ENCODE measurements at regions not wholly inside any gene's neighbourhood (a gene's known extent, or its start where the extent isn't known, plus 50 kb on each side); places are given as distances from the start of the nearest gene placed in this dataset.
"Not testable (repeated sequence)": the region's sequence is repeated elsewhere in the genome, so short reads cannot be mapped to it uniquely, and the experiment has no call there.

GRCh38 chr6:37569317-37569716, 69.6 kb upstream of the CCDC167 start:
- H3K4me1 ChIP-seq = peaks cover 0 to 7% (median 3%) of the 10 kb centered on the region in 4 donors
- H3K36me3 ChIP-seq = no peaks in the 10 kb centered on the region
- TF ChIP-seq CTCF (IDR thresholded peaks at IDR 0.05) = no peak
- no peak for TF ChIP-seq EP300 (IDR thresholded peaks at IDR 0.05; ENCODE audit: low read depth)
- no peak for TF ChIP-seq POLR2AphosphoS5 (IDR thresholded peaks at IDR 0.05)
- TF ChIP-seq POLR2A (IDR thresholded peaks at IDR 0.05) = no peak
- in situ Hi-C loops (cut with MboI; ENCODE audit: low pct_ligation_motif_present in 1 of 4, low pct_unique_long_range_greater_than_20kb in 1 of 4, low sequenced_read_pairs in 3 of 4) (no loop called here), intact Hi-C loops (cut with DNase I; ENCODE audit: low total_unique reads) (loop anchor here (5.0 to 10.0 kb wide), 3 partner anchors 85 to 245 kb away; no protein-coding TSS in a partner anchor)
- H3K27me3 ChIP-seq = peaks cover 53% of the 10 kb centered on the region
- no peak overlapping the region for H3K27ac ChIP-seq
- WGBS, 2 donors (ENCODE audit: low coverage in 1 of 2) = 60 to 86% methylated on average over 1 to 4 of the region's 4 CpGs
- no peak overlapping the region for H3K4me3 ChIP-seq
- DNase-seq = no peak
- no peaks in the 10 kb centered on the region for H3K9me3 ChIP-seq

- Histone ChIP-seq H3K4me1 (peaks cover 0 to 7% (median 3%) of the 10 kb centered on the region in 4 donors), H3K27me3 (peaks cover 63% of the 10 kb centered on the region), H3K27ac (no peak overlapping the region), H3K9me3 (no peaks in the 10 kb centered on the region), H3K36me3 (no peaks in the 10 kb centered on the region), H3K4me3 (no peak overlapping the region)
- in situ Hi-C loops (cut with MboI; ENCODE audit: low pct_ligation_motif_present in 1 of 4, low pct_unique_long_range_greater_than_20kb in 1 of 4, low sequenced_read_pairs in 3 of 4) = no loop called here
- intact Hi-C loops (cut with DNase I; ENCODE audit: low total_unique reads) = loop anchor here (5.0 to 10.0 kb wide), 3 partner anchors 82 to 242 kb away; no protein-coding TSS in a partner anchor
- 60 to 79% methylated on average over 1 to 3 of the region's 3 CpGs for WGBS, 2 donors (ENCODE audit: low coverage in 1 of 2)
- DNase-seq = no peak
- TF ChIP-seq EP300 (IDR thresholded peaks at IDR 0.05; ENCODE audit: low read depth) = no peak
- TF ChIP-seq CTCF (IDR thresholded peaks at IDR 0.05) = no peak
- TF ChIP-seq POLR2AphosphoS5 (IDR thresholded peaks at IDR 0.05) = no peak
- TF ChIP-seq POLR2A (IDR thresholded peaks at IDR 0.05) = no peak
Observed at GRCh38 chr6:37566950-37567349, 67.3 kb upstream of the CCDC167 start.

GRCh38 chr6:37566111-37566949, 66.6 kb upstream of the CCDC167 start:
- in situ Hi-C loops (cut with MboI; ENCODE audit: low pct_ligation_motif_present in 1 of 4, low pct_unique_long_range_greater_than_20kb in 1 of 4, low sequenced_read_pairs in 3 of 4) = no loop called here
- TF ChIP-seq EP300 (IDR thresholded peaks at IDR 0.05; ENCODE audit: low read depth) (no peak), CTCF (IDR thresholded peaks at IDR 0.05) (peak; percentile 77 to 85 (median 79))

GRCh38 chr6:37565267-37566110, 65.8 kb upstream of the CCDC167 start:
- no peaks in the 10 kb centered on the region for H3K36me3 ChIP-seq
- TF ChIP-seq POLR2A (IDR thresholded peaks at IDR 0.05) (no peak), CTCF (IDR thresholded peaks at IDR 0.05) (no peak), POLR2AphosphoS5 (IDR thresholded peaks at IDR 0.05) (no peak), EP300 (IDR thresholded peaks at IDR 0.05; ENCODE audit: low read depth) (no peak)
- no peak overlapping the region for H3K27ac ChIP-seq
- WGBS, 2 donors (ENCODE audit: low coverage in 1 of 2) = 26 to 51% methylated on average over 5 to 15 of the region's 17 CpGs
- in situ Hi-C loops (cut with MboI; ENCODE audit: low pct_ligation_motif_present in 1 of 4, low pct_unique_long_range_greater_than_20kb in 1 of 4, low sequenced_read_pairs in 3 of 4) (no loop called here), intact Hi-C loops (cut with DNase I; ENCODE audit: low total_unique reads) (loop anchor here (5.0 to 10.0 kb wide), 3 partner anchors 81 to 241 kb away; no protein-coding TSS in a partner anchor)
- peak overlapping the region in 2 of 4 donors; percentile 13 to 40 for H3K4me3 ChIP-seq
- H3K9me3 ChIP-seq = no peaks in the 10 kb centered on the region
- no peak for DNase-seq
- H3K4me1 ChIP-seq = peaks cover 0 to 7% (median 3%) of the 10 kb centered on the region in 4 donors
- peaks cover 59% of the 10 kb centered on the region for H3K27me3 ChIP-seq

More at GRCh38 chr6:37566111-37566949, 66.6 kb upstream of the CCDC167 start:
- Histone ChIP-seq H3K9me3 (no peaks in the 10 kb centered on the region), H3K4me1 (peaks cover 0 to 7% (median 3%) of the 10 kb centered on the region in 4 donors), H3K36me3 (no peaks in the 10 kb centered on the region), H3K27me3 (peaks cover 59% of the 10 kb centered on the region), H3K4me3 (peak overlapping the region in 2 of 4 donors; percentile 13 to 40), H3K27ac (no peak overlapping the region)
- DNase-seq = peak; percentile 54
- intact Hi-C loops (cut with DNase I; ENCODE audit: low total_unique reads) = loop anchor here (5.0 to 10.0 kb wide), 3 partner anchors 82 to 242 kb away; no protein-coding TSS in a partner anchor
- 16 to 73% methylated on average over 3 to 25 of the region's 28 CpGs for WGBS, 2 donors (ENCODE audit: low coverage in 1 of 2)

- H3K27me3 ChIP-seq = peaks cover 53% of the 10 kb centered on the region
- H3K4me3 ChIP-seq; H3K4me1 ChIP-seq; in situ Hi-C loops (cut with MboI; ENCODE audit: low pct_ligation_motif_present in 1 of 4, low pct_unique_long_range_greater_than_20kb in 1 of 4, low sequenced_read_pairs in 3 of 4); H3K27ac ChIP-seq; DNase-seq; H3K36me3 ChIP-seq; H3K9me3 ChIP-seq: not testable (repeated sequence)
- intact Hi-C loops (cut with DNase I; ENCODE audit: low total_unique reads) = loop anchor here (10.0 kb wide), 2 partner anchors 78 to 238 kb away; no protein-coding TSS in a partner anchor
- 73 to 95% methylated on average over 3 to 4 of the region's 4 CpGs for WGBS, 2 donors (ENCODE audit: low coverage in 1 of 2)
Observed at GRCh38 chr6:37562926-37563288, 63.2 kb upstream of the CCDC167 start.
